ENCODE measurements at regions not wholly inside any gene's neighbourhood (a gene's known extent, or its start where the extent isn't known, plus 50 kb on each side); places are given as distances from the start of the nearest gene placed in this dataset.

DNA sequence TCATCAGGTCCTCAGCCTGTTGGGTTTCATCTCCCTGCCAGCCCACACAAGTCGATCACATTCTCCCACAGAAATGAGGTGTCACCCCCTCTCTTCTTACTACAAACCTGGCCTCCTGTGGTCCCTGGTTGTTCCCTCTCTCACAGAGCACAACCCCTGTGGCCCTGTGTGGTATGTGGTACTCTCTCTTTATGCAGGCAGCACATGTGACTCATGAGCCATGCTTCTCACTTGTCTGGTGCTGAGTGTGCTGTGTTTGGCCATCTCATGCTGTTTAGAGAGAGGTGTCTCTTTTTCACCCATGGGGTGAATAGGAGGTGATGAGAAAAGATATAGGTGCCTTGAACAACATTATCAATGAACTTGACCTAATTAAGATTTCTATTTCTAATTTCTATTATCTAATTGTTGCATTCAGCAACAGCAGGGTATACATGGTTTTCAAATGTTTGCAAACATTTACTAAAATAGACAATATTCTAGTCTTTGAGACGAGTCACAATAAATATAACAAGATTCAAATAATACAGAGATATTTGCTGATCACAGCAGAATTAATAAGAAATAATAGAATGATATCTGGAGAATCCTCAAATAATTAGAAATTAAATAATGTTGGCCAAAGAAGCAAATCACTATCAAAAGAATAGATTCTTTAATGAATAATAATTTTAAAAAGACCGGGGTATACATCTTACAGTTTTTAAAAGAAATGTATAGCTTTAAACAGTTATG is 633.8 kb upstream of the IGFBP3 start:
- H3K14ac ChIP-seq (ENCODE audit: insufficient read length): no peak overlapping the region
- H2BK15ac ChIP-seq (ENCODE audit: low read length): no peak overlapping the region
- WGBS, 2 experiments (ENCODE audit: extremely low coverage in 1 of 2, insufficient coverage in 1 of 2, insufficient read length in 1 of 2, insufficient replicate concordance in 2 of 2, low coverage in 1 of 2, low lambda C conversion rate in 2 of 2, missing lambda C conversion rate in 1 of 2): 95% methylated on average over 3 of the region's 3 CpGs; no CpG with 5 or more reads in 1 of the 2 experiments
- H3K79me1 ChIP-seq (ENCODE audit: low read depth, low read length): no peaks in the 10 kb centered on the region
- no peak overlapping the region for H3K27ac ChIP-seq (ENCODE audit: low read depth, low read length)
- H4K5ac ChIP-seq (ENCODE audit: insufficient read length, low read depth, low read length): no peak overlapping the region
- no peaks in the 10 kb centered on the region for H3K9me3 ChIP-seq (ENCODE audit: insufficient read depth in 2 of 2, low read depth in 1 of 2, low read length in 1 of 2)
- H4K20me1 ChIP-seq (replicated peaks in 1 of 2; ENCODE audit: control insufficient read depth in 1 of 2, insufficient read depth in 2 of 2, low read length in 2 of 2): no peaks in the 10 kb centered on the region
- H2BK20ac ChIP-seq (ENCODE audit: low read length): no peak overlapping the region
- FAIRE-seq: no peak
- ChIA-PET CTCF (ENCODE audit: partially characterized antibody) (no interaction called here), POLR2A (ENCODE audit: partially characterized antibody) (no interaction called here)
- H3K56ac ChIP-seq (replicated peaks; ENCODE audit: insufficient read length, low read depth, low read length): no peak overlapping the region
- H3K18ac ChIP-seq (ENCODE audit: extremely low read depth, low read length): no peak overlapping the region; the same call in 1 of the 2 replicates
- no peak overlapping the region for H3K4me2 ChIP-seq (ENCODE audit: insufficient read depth in 1 of 2, low read depth in 2 of 2, low read length in 2 of 2)
- H2BK12ac ChIP-seq (ENCODE audit: low read depth, low read length): no peak overlapping the region
- H3K4ac ChIP-seq (replicated peaks; ENCODE audit: insufficient read length, low read depth, low read length): no peak overlapping the region
- no peak for DNase-seq (ENCODE audit: low read depth in 1 of 2, low spot score in 2 of 2)
- H3K27me3 ChIP-seq (replicated peaks in 1 of 4; ENCODE audit: control insufficient read depth in 3 of 4, extremely low read depth in 1 of 4, insufficient read depth in 3 of 4, low read length in 3 of 4): no peaks in the 10 kb centered on the region
- H3K36me3 ChIP-seq (ENCODE audit: control insufficient read depth in 2 of 4, insufficient read depth in 4 of 4, low read length in 3 of 4): no peaks in the 10 kb centered on the region
- H3K9ac ChIP-seq (replicated peaks in 1 of 4; ENCODE audit: extremely low read depth in 1 of 4, low read depth in 3 of 4, low read length in 3 of 4): no peak overlapping the region
- H3K4me1 ChIP-seq (replicated peaks in 1 of 4; ENCODE audit: control insufficient read depth in 3 of 4, insufficient read depth in 4 of 4, low read length in 3 of 4): no peaks in the 10 kb centered on the region
- no peak overlapping the region for H2AFZ ChIP-seq (ENCODE audit: low read length)
- 0 out of 2 replicates have a peak overlapping the region, but pooled peaks have one; percentile 53 for H2AK5ac ChIP-seq (ENCODE audit: low read depth, low read length)
- no peak overlapping the region for H2BK5ac ChIP-seq (ENCODE audit: low read depth, low read length)
- H3K79me2 ChIP-seq (ENCODE audit: control insufficient read depth in 1 of 2, insufficient read depth in 2 of 2, low read length in 2 of 2): no peaks in the 10 kb centered on the region
- H4K8ac ChIP-seq (ENCODE audit: extremely low read depth, insufficient read depth, low read length): no peak overlapping the region
- no peaks in the 10 kb centered on the region for H3K23me2 ChIP-seq (ENCODE audit: low read depth, low read length)
- H4K91ac ChIP-seq (replicated peaks; ENCODE audit: insufficient read length, low read length): no peak overlapping the region
- H3K23ac ChIP-seq (ENCODE audit: insufficient read length): no peak overlapping the region
- no peak overlapping the region for H3K4me3 ChIP-seq (ENCODE audit: extremely low read depth in 1 of 4, insufficient read depth in 2 of 4, low read depth in 3 of 4, low read length in 4 of 4)
- no peak overlapping the region for H2BK120ac ChIP-seq (replicated peaks; ENCODE audit: low read depth, low read length)
- no peak for TF ChIP-seq KDM5A (IDR thresholded peaks at IDR 0.05; ENCODE audit: low read length)
- no peak for TF ChIP-seq POU5F1 (IDR thresholded peaks at IDR 0.05; ENCODE audit: low read depth, low read length)
- TF ChIP-seq SP4 (IDR thresholded peaks at IDR 0.05; ENCODE audit: low read length): no peak
- no peak for TF ChIP-seq TEAD4 (IDR thresholded peaks at IDR 0.05; ENCODE audit: low read depth, low read length)
- no peak for TF ChIP-seq BCL11A (IDR thresholded peaks at IDR 0.05; ENCODE audit: low read depth in 2 of 2, low read length in 2 of 2)
- no peak for TF ChIP-seq GABPA (IDR thresholded peaks at IDR 0.05; ENCODE audit: borderline replicate concordance, insufficient read depth, low read length)
- no peak for TF ChIP-seq RAD21 (IDR thresholded peaks at IDR 0.05 in 1 of 2, conservative IDR thresholded peaks at IDR 0.05 in 1 of 2; ENCODE audit: low read depth in 2 of 2, low read length in 2 of 2)
- TF ChIP-seq RBBP5 (IDR thresholded peaks at IDR 0.05; ENCODE audit: borderline replicate concordance, low read depth, low read length): no peak

All from H1 (cell line).